SU-DHL-6 (cell line): ENCODE measurements at regions not wholly inside any gene's neighbourhood (a gene's known extent, or its start where the extent isn't known, plus 50 kb on each side); places are given as distances from the start of the nearest gene placed in this dataset.

Source experiments
- H2AFZ ChIP-seq: fragments of 200-600 bp; sonication (generic); 2 replicates; pipeline ENCODE4 v1.6.1; 2014; ENCODE audit warnings: low read depth, mild to moderate bottlenecking, moderate library complexity, mixed read lengths, antibody characterized with exemption, low read length; ENCODE audit not compliant: severe bottlenecking
- H3F3A ChIP-seq: fragments of 200-600 bp; shearing (Covaris generic); 2 replicates; pipeline ENCODE4 v1.6.0; 2016; ENCODE audit warnings: antibody characterized with exemption, mild to moderate bottlenecking; ENCODE audit not compliant: insufficient read depth
- H3K27ac ChIP-seq: fragments of 200-600 bp; sonication (generic); 2 replicates; pipeline ENCODE4 v1.5.1; 2016; ENCODE audit warnings: low read depth, mild to moderate bottlenecking, low read length, moderate library complexity, mixed read lengths
- H3K27me3 ChIP-seq: fragments of 200-600 bp; sonication (generic), shearing (Covaris generic); 2 replicates; pipeline ENCODE4 v1.6.0; 2014; ENCODE audit warnings: mild to moderate bottlenecking, low read length
- H3K36me3 ChIP-seq: fragments of 200-600 bp; sonication (generic); 2 replicates; pipeline ENCODE4 v1.6.1; 2014; ENCODE audit warnings: mild to moderate bottlenecking, low read length, mixed read lengths
- H3K4me2 ChIP-seq: fragments of 300-600, 200-600 bp; shearing (Covaris generic), sonication (generic); 2 replicates; pipeline ENCODE4 v1.6.0; 2014; ENCODE audit warnings: low read length, low read depth, mild to moderate bottlenecking; ENCODE audit not compliant: poor library complexity, severe bottlenecking
- H3K4me3 ChIP-seq: fragments of 200-600 bp; sonication (generic); 2 replicates; pipeline ENCODE4 v1.5.1; 2014; ENCODE audit warnings: antibody characterized with exemption, low read length, mild to moderate bottlenecking, mixed read lengths; ENCODE audit not compliant: insufficient read depth, poor library complexity, severe bottlenecking
- H3K79me2 ChIP-seq: fragments of 200-600 bp; sonication (generic); 2 replicates; pipeline ENCODE4 v1.6.1; 2014; ENCODE audit warnings: mild to moderate bottlenecking, low read length, moderate library complexity; ENCODE audit not compliant: insufficient read depth
- H3K9ac ChIP-seq: fragments of 200-600 bp; sonication (generic); 2 replicates; pipeline ENCODE4 v1.7.0; 2014; ENCODE audit warnings: mild to moderate bottlenecking, low read length
- H3K9me2 ChIP-seq: fragments of 200-600 bp; sonication (generic); replicated peaks from 2 replicates; pipeline ENCODE4 v1.6.1; 2014; ENCODE audit warnings: low read length; ENCODE audit not compliant: insufficient read depth
- H3K9me3 ChIP-seq: fragments of 200-600 bp; sonication (generic); 2 replicates; pipeline ENCODE4 v1.6.1; 2014; ENCODE audit warnings: low read length, mixed read lengths; ENCODE audit not compliant: insufficient read depth
- H4K20me1 ChIP-seq: fragments of 200-600 bp; sonication (generic); 2 replicates; pipeline ENCODE4 v1.6.1; 2014; ENCODE audit warnings: low read depth, mild to moderate bottlenecking, antibody characterized with exemption, low read length, moderate library complexity, mixed read lengths
- CTCF ChIP-seq: fragments of 200-600 bp; sonication (generic); IDR thresholded peaks from one replicate; pipeline ENCODE4 v1.5.1; 2017; ENCODE audit warnings: antibody characterized with exemption, mild to moderate bottlenecking, low read length, moderate library complexity; ENCODE audit not compliant: insufficient read depth, poor library complexity, severe bottlenecking
- EZH2phosphoT487 ChIP-seq: fragments of 200-600 bp; sonication (generic), shearing (Covaris generic); conservative IDR thresholded peaks from 2 replicates; pipeline ENCODE4 v1.6.1; 2018; ENCODE audit warnings: mild to moderate bottlenecking, antibody characterized with exemption, low read length, moderate library complexity, mixed read lengths

DNA sequence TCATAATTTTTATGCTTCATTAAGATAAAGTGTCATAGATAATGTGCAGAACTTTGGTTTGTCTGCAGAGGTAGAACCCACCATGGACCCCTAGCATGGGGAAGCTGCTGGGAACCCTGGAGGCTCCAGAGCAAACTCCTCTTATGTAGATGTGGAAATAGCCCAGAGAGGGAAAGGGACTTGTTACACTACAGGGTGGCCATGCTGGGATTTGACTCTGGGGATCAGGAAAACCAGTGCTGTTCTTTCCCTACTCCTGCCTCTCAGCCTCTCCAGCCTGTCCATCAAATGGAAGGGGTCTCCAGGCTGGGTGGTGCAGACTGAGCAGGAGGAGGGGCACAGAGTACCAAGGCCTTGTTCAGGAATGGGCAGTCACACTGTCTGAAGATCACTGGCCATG lies 54.2 kb downstream of the MSX1 start:
- no peak overlapping the region for H3K4me2 ChIP-seq
- H3F3A ChIP-seq = no peaks in the 10 kb centered on the region
- TF ChIP-seq EZH2phosphoT487 = no peak
- TF ChIP-seq CTCF = no peak
- no peaks in the 10 kb centered on the region for H3K9me2 ChIP-seq
- H4K20me1 ChIP-seq = no peaks in the 10 kb centered on the region
- no peak overlapping the region for H3K4me3 ChIP-seq
- H3K27ac ChIP-seq = no peak overlapping the region
- H3K9me3 ChIP-seq = no peaks in the 10 kb centered on the region
- no peaks in the 10 kb centered on the region for H3K79me2 ChIP-seq
- no peak overlapping the region for H3K9ac ChIP-seq
- H2AFZ ChIP-seq = no peak overlapping the region
- no peaks in the 10 kb centered on the region for H3K27me3 ChIP-seq
- H3K36me3 ChIP-seq = no peaks in the 10 kb centered on the region

- Histone ChIP-seq H3K36me3 (no peaks in the 10 kb centered on the region), H3K27ac (no peak overlapping the region), H2AFZ (no peak overlapping the region), H3K9me3 (no peaks in the 10 kb centered on the region), H3K27me3 (no peaks in the 10 kb centered on the region), H3F3A (no peaks in the 10 kb centered on the region), H3K9ac (no peak overlapping the region), H3K4me3 (no peak overlapping the region), H4K20me1 (no peaks in the 10 kb centered on the region), H3K4me2 (no peak overlapping the region), H3K79me2 (no peaks in the 10 kb centered on the region), H3K9me2 (no peaks in the 10 kb centered on the region)
- TF ChIP-seq EZH2phosphoT487 = no peak
- no peak for TF ChIP-seq CTCF
Observed at GRCh38 chr4:4914059-4914820, 54.8 kb downstream of the MSX1 start.

DNA sequence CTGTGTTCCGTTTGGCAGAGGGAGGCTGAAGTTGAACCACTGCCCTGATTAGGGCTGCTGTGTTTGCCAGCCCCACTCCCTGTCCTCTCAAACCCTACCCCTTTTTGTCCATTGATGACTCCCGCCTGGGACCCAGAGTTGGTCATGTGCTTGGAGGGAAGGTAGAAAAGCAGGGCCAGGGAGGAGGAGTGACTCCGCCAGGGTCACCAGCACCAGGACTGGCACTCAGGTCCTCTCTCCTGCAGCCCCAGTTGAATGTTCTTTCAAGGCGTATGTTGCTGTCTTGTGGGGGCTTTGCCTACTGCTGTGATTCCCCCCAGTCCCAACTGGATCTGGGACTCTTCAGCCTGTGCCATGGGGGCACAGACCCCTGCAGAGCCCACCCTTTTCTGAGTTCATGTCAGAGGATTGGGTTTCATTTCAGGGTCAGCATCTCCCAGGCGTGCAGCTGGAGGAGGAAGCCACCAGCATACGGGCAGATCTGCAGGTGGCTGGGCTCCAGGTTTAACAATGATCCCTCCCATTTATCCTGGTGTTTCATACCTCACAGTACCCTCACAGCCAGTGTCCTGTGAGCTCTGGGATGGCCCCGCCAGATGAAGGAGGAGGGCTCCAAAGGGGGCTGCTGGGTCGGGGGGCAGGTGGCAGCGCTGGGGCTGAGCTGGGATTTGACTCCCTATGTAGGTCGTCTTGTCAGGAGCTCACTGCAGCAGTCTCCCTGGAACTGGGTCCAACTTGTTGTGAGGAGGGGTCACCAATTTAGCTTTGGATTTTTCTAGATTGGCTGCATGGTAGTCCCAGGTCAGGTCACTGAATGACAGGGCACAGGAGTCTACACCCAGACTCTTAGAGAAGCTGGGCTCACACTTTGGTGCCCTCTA lies 55.7 kb downstream of the MSX1 start:
- TF ChIP-seq CTCF (no peak), EZH2phosphoT487 (no peak)
- H3K27ac ChIP-seq = no peak overlapping the region
- H3K9me3 ChIP-seq = no peaks in the 10 kb centered on the region

More for the DNA sequence above, 55.7 kb downstream of the MSX1 start:
- Histone ChIP-seq H4K20me1 (no peaks in the 10 kb centered on the region), H2AFZ (no peak overlapping the region), H3K9ac (no peak overlapping the region), H3K9me2 (no peaks in the 10 kb centered on the region), H3K79me2 (no peaks in the 10 kb centered on the region), H3K4me3 (no peak overlapping the region), H3K27me3 (no peaks in the 10 kb centered on the region), H3F3A (no peaks in the 10 kb centered on the region), H3K36me3 (no peaks in the 10 kb centered on the region), H3K4me2 (no peak overlapping the region)
